HEK293 (cell line): ENCODE measurements at regions not wholly inside any gene's neighbourhood (a gene's known extent, or its start where the extent isn't known, plus 50 kb on each side); places are given as distances from the start of the nearest gene placed in this dataset.
A peak's percentile ranks its signal among the peaks of the same experiment; 100 is the strongest.

Experiments used
- FEZF1 ChIP-seq: fragments of 450-650 bp; formaldehyde crosslinking; IDR thresholded peaks from 2 replicates; pipeline ENCODE4 v1.5.1; 2016; ENCODE audit warnings: missing biosample characterization, missing genetic modification characterization
- GLIS1 ChIP-seq: fragments of 450-650 bp; formaldehyde crosslinking; IDR thresholded peaks from 2 replicates; pipeline ENCODE4 v1.5.1; 2016; ENCODE audit warnings: missing biosample characterization, missing genetic modification characterization
- KLF9 ChIP-seq: fragments of 450-650 bp; formaldehyde crosslinking; IDR thresholded peaks from 2 replicates; pipeline ENCODE4 v1.5.1; 2016; ENCODE audit warnings: missing biosample characterization, missing genetic modification characterization, low read depth
- PRDM6 ChIP-seq: fragments of 450-650 bp; formaldehyde crosslinking; IDR thresholded peaks from 2 replicates; pipeline ENCODE4 v1.5.1; 2017; ENCODE audit warnings: missing biosample characterization, missing genetic modification characterization
- ZEB2 ChIP-seq: fragments of 450-650 bp; formaldehyde crosslinking; IDR thresholded peaks from 2 replicates; pipeline ENCODE4 v1.5.1; 2016; ENCODE audit warnings: missing biosample characterization, missing genetic modification characterization
- ZFHX2 ChIP-seq: fragments of 450-650 bp; formaldehyde crosslinking; conservative IDR thresholded peaks from 2 replicates; pipeline ENCODE4 v1.5.1; 2016; ENCODE audit warnings: missing biosample characterization, missing genetic modification characterization
- ZNF112 ChIP-seq: fragments of 450-650 bp; formaldehyde crosslinking; IDR thresholded peaks from 2 replicates; pipeline ENCODE4 v1.5.0; 2017; ENCODE audit warnings: missing biosample characterization, missing genetic modification characterization
- ZNF169 ChIP-seq: fragments of 450-650 bp; formaldehyde crosslinking; IDR thresholded peaks from 2 replicates; pipeline ENCODE4 v1.5.1; 2016; ENCODE audit warnings: missing biosample characterization, missing genetic modification characterization
- ZNF18 ChIP-seq: fragments of 450-650 bp; formaldehyde crosslinking; IDR thresholded peaks from 2 replicates; pipeline ENCODE4 v1.5.1; 2016; ENCODE audit warnings: missing biosample characterization, missing genetic modification characterization
- ZNF202 ChIP-seq: fragments of 450-650 bp; formaldehyde crosslinking; IDR thresholded peaks from 2 replicates; pipeline ENCODE4 v1.5.1; 2016; ENCODE audit warnings: missing biosample characterization, missing genetic modification characterization, borderline replicate concordance
- ZNF23 ChIP-seq: fragments of 450-650 bp; formaldehyde crosslinking; IDR thresholded peaks from 2 replicates; pipeline ENCODE4 v1.5.1; 2016; ENCODE audit warnings: missing biosample characterization, missing genetic modification characterization, borderline replicate concordance
- ZNF239 ChIP-seq: fragments of 450-650 bp; formaldehyde crosslinking; IDR thresholded peaks from 2 replicates; pipeline ENCODE4 v1.5.1; 2016; ENCODE audit warnings: missing biosample characterization, missing genetic modification characterization
- ZNF248 ChIP-seq: fragments of 450-650 bp; formaldehyde crosslinking; IDR thresholded peaks from 2 replicates; pipeline ENCODE4 v1.5.1; 2017; ENCODE audit warnings: missing biosample characterization, missing genetic modification characterization
- ZNF266 ChIP-seq: fragments of 450-650 bp; formaldehyde crosslinking; IDR thresholded peaks from 2 replicates; pipeline ENCODE4 v1.5.1; 2016; ENCODE audit warnings: missing biosample characterization, missing genetic modification characterization, low read depth
- ZNF391 ChIP-seq: fragments of 450-650 bp; formaldehyde crosslinking; IDR thresholded peaks from 2 replicates; pipeline ENCODE4 v1.5.1; 2016; ENCODE audit warnings: low read depth, missing biosample characterization, missing genetic modification characterization, borderline replicate concordance
- ZNF514 ChIP-seq: fragments of 450-650 bp; formaldehyde crosslinking; IDR thresholded peaks from 2 replicates; pipeline ENCODE4 v1.5.1; 2016; ENCODE audit warnings: missing biosample characterization, missing genetic modification characterization
- ZNF571 ChIP-seq: fragments of 450-650 bp; formaldehyde crosslinking; IDR thresholded peaks from 2 replicates; pipeline ENCODE4 v1.5.0; 2017; ENCODE audit warnings: missing biosample characterization, missing genetic modification characterization
- ZNF585B ChIP-seq: fragments of 450-650 bp; formaldehyde crosslinking; IDR thresholded peaks from 2 replicates; pipeline ENCODE4 v1.5.1; 2016; ENCODE audit warnings: missing biosample characterization, missing genetic modification characterization
- ZNF596 ChIP-seq: fragments of 450-650 bp; IDR thresholded peaks from 2 replicates; pipeline ENCODE4 v1.5.0; 2018; ENCODE audit warnings: missing biosample characterization, mild to moderate bottlenecking, missing genetic modification characterization, moderate library complexity
- ZNF600 ChIP-seq: fragments of 450-650 bp; formaldehyde crosslinking; IDR thresholded peaks from 2 replicates; pipeline ENCODE4 v1.5.1; 2016; ENCODE audit warnings: missing biosample characterization, missing genetic modification characterization
- ZNF626 ChIP-seq: fragments of 450-650 bp; sonication (Bioruptor Pico); formaldehyde crosslinking; IDR thresholded peaks from 2 replicates; pipeline ENCODE4 v1.5.1; 2018; ENCODE audit warnings: missing biosample characterization, missing genetic modification characterization, inconsistent platforms
- ZNF701 ChIP-seq: fragments of 450-650 bp; formaldehyde crosslinking; IDR thresholded peaks from 2 replicates; pipeline ENCODE4 v1.5.1; 2016; ENCODE audit warnings: missing biosample characterization, missing genetic modification characterization
- ZNF76 ChIP-seq: fragments of 450-650 bp; formaldehyde crosslinking; IDR thresholded peaks from 2 replicates; pipeline ENCODE4; 2016; ENCODE audit warnings: low read depth, missing biosample characterization, missing genetic modification characterization, borderline replicate concordance
- ZNF830 ChIP-seq: fragments of 450-650 bp; IDR thresholded peaks from 2 replicates; pipeline ENCODE4 v1.5.0; 2018; ENCODE audit warnings: missing biosample characterization, missing genetic modification characterization, low read depth, mild to moderate bottlenecking, moderate library complexity
- TF ChIP-seq, protein P1 (sequence below): fragments of 450-650 bp; formaldehyde crosslinking; conservative IDR thresholded peaks from 2 replicates; pipeline ENCODE4 v1.5.1; 2016; ENCODE audit warnings: low read depth, missing biosample characterization, missing genetic modification characterization
- TF ChIP-seq, protein P2 (sequence below): fragments of 450-650 bp; formaldehyde crosslinking; IDR thresholded peaks from 2 replicates; pipeline ENCODE4 v1.5.1; 2016; ENCODE audit warnings: missing biosample characterization, missing genetic modification characterization
- TF ChIP-seq, protein P3 (sequence below): fragments of 450-650 bp; formaldehyde crosslinking; optimal IDR thresholded peaks from 2 replicates; pipeline ENCODE3; 2016; ENCODE audit warnings: missing biosample characterization, mild to moderate bottlenecking, missing genetic modification characterization
- TF ChIP-seq, protein P4 (sequence below): fragments of 450-650 bp; formaldehyde crosslinking; IDR thresholded peaks from 2 replicates; pipeline ENCODE4 v1.5.1; 2017; ENCODE audit warnings: missing biosample characterization, missing genetic modification characterization

- TF ChIP-seq, protein P1, sequence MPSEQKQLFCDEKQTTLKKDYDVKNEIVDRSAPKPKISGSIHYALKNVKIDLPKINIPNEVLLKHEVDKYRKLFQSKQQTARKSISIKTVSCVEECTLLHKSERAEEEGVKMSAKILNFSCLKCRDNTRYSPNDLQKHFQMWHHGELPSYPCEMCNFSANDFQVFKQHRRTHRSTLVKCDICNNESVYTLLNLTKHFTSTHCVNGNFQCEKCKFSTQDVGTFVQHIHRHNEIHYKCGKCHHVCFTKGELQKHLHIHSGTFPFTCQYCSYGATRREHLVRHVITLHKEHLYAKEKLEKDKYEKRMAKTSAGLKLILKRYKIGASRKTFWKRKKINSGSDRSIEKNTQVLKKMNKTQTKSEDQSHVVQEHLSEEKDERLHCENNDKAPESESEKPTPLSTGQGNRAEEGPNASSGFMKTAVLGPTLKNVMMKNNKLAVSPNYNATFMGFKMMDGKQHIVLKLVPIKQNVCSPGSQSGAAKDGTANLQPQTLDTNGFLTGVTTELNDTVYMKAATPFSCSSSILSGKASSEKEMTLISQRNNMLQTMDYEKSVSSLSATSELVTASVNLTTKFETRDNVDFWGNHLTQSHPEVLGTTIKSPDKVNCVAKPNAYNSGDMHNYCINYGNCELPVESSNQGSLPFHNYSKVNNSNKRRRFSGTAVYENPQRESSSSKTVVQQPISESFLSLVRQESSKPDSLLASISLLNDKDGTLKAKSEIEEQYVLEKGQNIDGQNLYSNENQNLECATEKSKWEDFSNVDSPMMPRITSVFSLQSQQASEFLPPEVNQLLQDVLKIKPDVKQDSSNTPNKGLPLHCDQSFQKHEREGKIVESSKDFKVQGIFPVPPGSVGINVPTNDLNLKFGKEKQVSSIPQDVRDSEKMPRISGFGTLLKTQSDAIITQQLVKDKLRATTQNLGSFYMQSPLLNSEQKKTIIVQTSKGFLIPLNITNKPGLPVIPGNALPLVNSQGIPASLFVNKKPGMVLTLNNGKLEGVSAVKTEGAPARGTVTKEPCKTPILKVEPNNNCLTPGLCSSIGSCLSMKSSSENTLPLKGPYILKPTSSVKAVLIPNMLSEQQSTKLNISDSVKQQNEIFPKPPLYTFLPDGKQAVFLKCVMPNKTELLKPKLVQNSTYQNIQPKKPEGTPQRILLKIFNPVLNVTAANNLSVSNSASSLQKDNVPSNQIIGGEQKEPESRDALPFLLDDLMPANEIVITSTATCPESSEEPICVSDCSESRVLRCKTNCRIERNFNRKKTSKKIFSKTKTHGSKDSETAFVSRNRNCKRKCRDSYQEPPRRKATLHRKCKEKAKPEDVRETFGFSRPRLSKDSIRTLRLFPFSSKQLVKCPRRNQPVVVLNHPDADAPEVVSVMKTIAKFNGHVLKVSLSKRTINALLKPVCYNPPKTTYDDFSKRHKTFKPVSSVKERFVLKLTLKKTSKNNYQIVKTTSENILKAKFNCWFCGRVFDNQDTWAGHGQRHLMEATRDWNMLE (tag by site-specific recombination), result no peak
- TF ChIP-seq PRDM6 (tag by site-specific recombination), result peak; percentile 72
- no peak for TF ChIP-seq ZNF239 (tag by site-specific recombination)
- TF ChIP-seq ZNF585B (tag by site-specific recombination), result no peak
- TF ChIP-seq, protein P2, sequence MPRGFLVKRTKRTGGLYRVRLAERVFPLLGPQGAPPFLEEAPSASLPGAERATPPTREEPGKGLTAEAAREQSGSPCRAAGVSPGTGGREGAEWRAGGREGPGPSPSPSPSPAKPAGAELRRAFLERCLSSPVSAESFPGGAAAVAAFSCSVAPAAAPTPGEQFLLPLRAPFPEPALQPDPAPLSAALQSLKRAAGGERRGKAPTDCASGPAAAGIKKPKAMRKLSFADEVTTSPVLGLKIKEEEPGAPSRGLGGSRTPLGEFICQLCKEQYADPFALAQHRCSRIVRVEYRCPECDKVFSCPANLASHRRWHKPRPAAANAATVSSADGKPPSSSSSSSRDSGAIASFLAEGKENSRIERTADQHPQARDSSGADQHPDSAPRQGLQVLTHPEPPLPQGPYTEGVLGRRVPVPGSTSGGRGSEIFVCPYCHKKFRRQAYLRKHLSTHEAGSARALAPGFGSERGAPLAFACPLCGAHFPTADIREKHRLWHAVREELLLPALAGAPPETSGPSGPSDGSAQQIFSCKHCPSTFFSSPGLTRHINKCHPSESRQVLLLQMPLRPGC (tag by site-specific recombination), result peak; percentile 68; the same call in 1 of the 2 replicates
- no peak for TF ChIP-seq ZNF202
- TF ChIP-seq ZNF701 (tag by site-specific recombination), result no peak
- no peak for TF ChIP-seq ZNF391 (tag by site-specific recombination)
- peak; percentile 51 for TF ChIP-seq GLIS1 (tag by site-specific recombination)
- TF ChIP-seq ZNF571, result no peak
- no peak for TF ChIP-seq FEZF1 (tag by site-specific recombination)
- TF ChIP-seq ZNF23 (tag by site-specific recombination), result no peak
- no peak for TF ChIP-seq ZNF76 (tag by site-specific recombination)
- TF ChIP-seq KLF9 (tag by site-specific recombination), result no peak
- no peak for TF ChIP-seq ZNF248 (tag by site-specific recombination)
- TF ChIP-seq ZNF112 (tag by site-specific recombination), result no peak
- TF ChIP-seq ZNF514 (tag by site-specific recombination), result no peak
- TF ChIP-seq ZNF626 (tag by site-specific recombination), result no peak
- peak; percentile 66 for TF ChIP-seq ZEB2 (tag by site-specific recombination)
- no peak for TF ChIP-seq ZNF596 (tag by site-specific recombination)
- peak; percentile 81 for TF ChIP-seq ZFHX2 (tag by site-specific recombination)
- TF ChIP-seq ZNF830 (tag by site-specific recombination), result no peak
- no peak for TF ChIP-seq ZNF18 (tag by site-specific recombination)
- no peak for TF ChIP-seq ZNF169 (tag by site-specific recombination)
- TF ChIP-seq, protein P3, sequence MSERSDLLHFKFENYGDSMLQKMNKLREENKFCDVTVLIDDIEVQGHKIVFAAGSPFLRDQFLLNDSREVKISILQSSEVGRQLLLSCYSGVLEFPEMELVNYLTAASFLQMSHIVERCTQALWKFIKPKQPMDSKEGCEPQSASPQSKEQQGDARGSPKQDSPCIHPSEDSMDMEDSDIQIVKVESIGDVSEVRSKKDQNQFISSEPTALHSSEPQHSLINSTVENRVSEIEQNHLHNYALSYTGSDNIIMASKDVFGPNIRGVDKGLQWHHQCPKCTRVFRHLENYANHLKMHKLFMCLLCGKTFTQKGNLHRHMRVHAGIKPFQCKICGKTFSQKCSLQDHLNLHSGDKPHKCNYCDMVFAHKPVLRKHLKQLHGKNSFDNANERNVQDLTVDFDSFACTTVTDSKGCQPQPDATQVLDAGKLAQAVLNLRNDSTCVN, result no peak
- TF ChIP-seq ZNF266 (tag by site-specific recombination), result no peak
- TF ChIP-seq ZNF600 (tag by site-specific recombination), result no peak
- TF ChIP-seq, protein P4, sequence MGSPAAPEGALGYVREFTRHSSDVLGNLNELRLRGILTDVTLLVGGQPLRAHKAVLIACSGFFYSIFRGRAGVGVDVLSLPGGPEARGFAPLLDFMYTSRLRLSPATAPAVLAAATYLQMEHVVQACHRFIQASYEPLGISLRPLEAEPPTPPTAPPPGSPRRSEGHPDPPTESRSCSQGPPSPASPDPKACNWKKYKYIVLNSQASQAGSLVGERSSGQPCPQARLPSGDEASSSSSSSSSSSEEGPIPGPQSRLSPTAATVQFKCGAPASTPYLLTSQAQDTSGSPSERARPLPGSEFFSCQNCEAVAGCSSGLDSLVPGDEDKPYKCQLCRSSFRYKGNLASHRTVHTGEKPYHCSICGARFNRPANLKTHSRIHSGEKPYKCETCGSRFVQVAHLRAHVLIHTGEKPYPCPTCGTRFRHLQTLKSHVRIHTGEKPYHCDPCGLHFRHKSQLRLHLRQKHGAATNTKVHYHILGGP, result no peak
These were observed 593.4 kb upstream of the JAG1 start (continued) for GRCh38 chr20:11267131-11267761.
